Keratinocyte (primary cell): ENCODE measurements at regions not wholly inside any gene's neighbourhood (a gene's known extent, or its start where the extent isn't known, plus 50 kb on each side); places are given as distances from the start of the nearest gene placed in this dataset.
"Not testable (repeated sequence)": the region's sequence is repeated elsewhere in the genome, so short reads cannot be mapped to it uniquely, and the experiment has no call there.

ENCODE experiments used
- DNase-seq: peaks from one replicate; pipeline ENCODE4 v3.0.0-alpha.2; 2011; ENCODE audit warnings: low read depth, missing footprints, low spot score
- FAIRE-seq: peaks from 2 replicates; lab custom pipeline; 2011; peaks lifted over from hg19 to GRCh38; lab: Jason Lieb, UNC
- H2AFZ ChIP-seq: 2 replicates; pipeline ENCODE4 v1.6.0; 2012; ENCODE audit warnings: low read length, control low read depth, inconsistent platforms; ENCODE audit not compliant: control insufficient read depth
- H3K27ac ChIP-seq: 2 replicates; pipeline ENCODE4 v1.5.1; 2011; ENCODE audit warnings: low read length; ENCODE audit not compliant: control insufficient read depth, insufficient read depth
- H3K27me3 ChIP-seq: 3 replicates; pipeline ENCODE4 v1.6.0; 2011; ENCODE audit warnings: low read length; ENCODE audit not compliant: control insufficient read depth, insufficient read depth; ENCODE audit errors: extremely low read depth
- H3K36me3 ChIP-seq, 2 experiments: 2 replicates in 1 of 2; 3 replicates in 1 of 2; pipeline ENCODE4 v1.5.1; 2011; ENCODE audit warnings: low read length in 2 of 2, mild to moderate bottlenecking in 1 of 2; ENCODE audit not compliant: control insufficient read depth in 2 of 2, insufficient read depth in 2 of 2; ENCODE audit errors: extremely low read depth in 1 of 2
- H3K4me1 ChIP-seq: 3 replicates; pipeline ENCODE4 v1.5.1; 2011; ENCODE audit warnings: low read length; ENCODE audit not compliant: control insufficient read depth, insufficient read depth; ENCODE audit errors: extremely low read depth
- H3K4me2 ChIP-seq: 3 replicates; pipeline ENCODE4 v1.6.0; 2011; ENCODE audit warnings: low read depth, low read length; ENCODE audit not compliant: control insufficient read depth, insufficient read depth; ENCODE audit errors: extremely low read depth
- H3K4me3 ChIP-seq, 3 experiments: fragments of 200-600 bp in 1 of 3; sonication (generic) in 1 of 3; 2 replicates in 2 of 3; 3 replicates in 1 of 3; pipeline ENCODE4 v1.5.1; 2011 to 2016; ENCODE audit warnings: low read length in 3 of 3, mild to moderate bottlenecking in 3 of 3, control low read depth in 2 of 3, inconsistent platforms in 1 of 3, low read depth in 1 of 3, mixed read lengths in 1 of 3, mixed run types in 1 of 3, moderate library complexity in 1 of 3; ENCODE audit not compliant: control insufficient read depth in 2 of 3, insufficient read depth in 2 of 3; ENCODE audit errors: extremely low read depth in 1 of 3
- H3K79me2 ChIP-seq: 2 replicates; pipeline ENCODE4 v1.6.0; 2012; ENCODE audit warnings: low read length; ENCODE audit not compliant: control insufficient read depth, insufficient read depth
- H3K9ac ChIP-seq: 3 replicates; pipeline ENCODE4 v1.6.0; 2011; ENCODE audit warnings: low read length; ENCODE audit not compliant: control insufficient read depth, insufficient read depth; ENCODE audit errors: extremely low read depth
- H3K9me1 ChIP-seq: 3 replicates; pipeline ENCODE4 v1.6.0; 2011; ENCODE audit warnings: low read length; ENCODE audit not compliant: control insufficient read depth, insufficient read depth; ENCODE audit errors: extremely low read depth
- H3K9me3 ChIP-seq: 2 replicates; pipeline ENCODE4 v1.5.1; 2012; ENCODE audit warnings: low read depth, low read length; ENCODE audit not compliant: control insufficient read depth
- H4K20me1 ChIP-seq: 3 replicates; pipeline ENCODE4 v1.6.0; 2011; ENCODE audit warnings: low read length; ENCODE audit not compliant: control insufficient read depth, insufficient read depth; ENCODE audit errors: extremely low read depth
- CTCF ChIP-seq, 3 experiments: IDR thresholded peaks in 1 of 3; conservative IDR thresholded peaks in 1 of 3; optimal IDR thresholded peaks in 1 of 3; 2 replicates in 2 of 3; 3 replicates in 1 of 3; pipeline versions ENCODE3 to v1.5.1; 2011; ENCODE audit warnings: low read length in 3 of 3, mild to moderate bottlenecking in 3 of 3, moderate library complexity in 2 of 3, control low read depth in 1 of 3, inconsistent platforms in 1 of 3; ENCODE audit not compliant: insufficient read depth in 2 of 3; ENCODE audit errors: extremely low read depth in 1 of 3
- EZH2 ChIP-seq: IDR thresholded peaks from one replicate; pipeline ENCODE4 v1.6.1; 2012; ENCODE audit warnings: inconsistent platforms, mild to moderate bottlenecking, low read length, moderate library complexity
- dilution Hi-C: fragments of 300-500 bp; cut with MboI; formaldehyde crosslinking; loops from one replicate; pipeline ENCODE4 v1.7.0; 2020; ENCODE audit warnings: low sequenced_read_pairs; ENCODE audit not compliant: extremely low pct_ligation_motif_present

GRCh38 chr14:40983604-40984003 is 623.1 kb upstream of the LRFN5 start:
- H3K27me3 ChIP-seq: no peaks in the 10 kb centered on the region
- dilution Hi-C loops: no loop called here

GRCh38 chr14:40981247-40981646 is 625.4 kb upstream of the LRFN5 start:
- FAIRE-seq: no peak
- H3K27me3 ChIP-seq: no peaks in the 10 kb centered on the region
- dilution Hi-C loops: no loop called here

More at GRCh38 chr14:40983604-40984003, 623.1 kb upstream of the LRFN5 start:
- H2AFZ ChIP-seq: no peak overlapping the region
- TF ChIP-seq EZH2: no peak
- no peak for TF ChIP-seq CTCF (optimal IDR thresholded peaks at IDR 0.05 in 1 of 3, IDR thresholded peaks at IDR 0.05 in 1 of 3, conservative IDR thresholded peaks at IDR 0.05 in 1 of 3; ENCODE audit: extremely low read depth in 1 of 3, insufficient read depth in 2 of 3, low read length in 3 of 3)
- no peaks in the 10 kb centered on the region for H3K36me3 ChIP-seq
- H3K27ac ChIP-seq: no peak overlapping the region
- no peaks in the 10 kb centered on the region for H4K20me1 ChIP-seq
- no peak overlapping the region for H3K4me2 ChIP-seq
- H3K4me1 ChIP-seq: no peaks in the 10 kb centered on the region
- H3K9me1 ChIP-seq: no peaks in the 10 kb centered on the region
- H3K79me2 ChIP-seq: no peaks in the 10 kb centered on the region
- H3K4me3 ChIP-seq: no peak overlapping the region
- H3K9ac ChIP-seq: no peak overlapping the region
- H3K9me3 ChIP-seq: no peaks in the 10 kb centered on the region
- no peak for DNase-seq
- FAIRE-seq: no peak

GRCh38 chr14:40960257-40960656 is 646.4 kb upstream of the LRFN5 start:
- H3K27me3 ChIP-seq, H3K9me1 ChIP-seq, H3K4me1 ChIP-seq, H4K20me1 ChIP-seq, H3K27ac ChIP-seq, H3K4me2 ChIP-seq, H3K9me3 ChIP-seq, dilution Hi-C loops, DNase-seq, H3K36me3 ChIP-seq, H2AFZ ChIP-seq, FAIRE-seq, H3K79me2 ChIP-seq, H3K9ac ChIP-seq, H3K4me3 ChIP-seq: not testable (repeated sequence)

More at GRCh38 chr14:40981247-40981646, 625.4 kb upstream of the LRFN5 start:
- Histone ChIP-seq H4K20me1 (no peaks in the 10 kb centered on the region), H3K9ac (no peak overlapping the region), H3K79me2 (no peaks in the 10 kb centered on the region), H3K4me3 (no peak overlapping the region), H3K4me1 (no peaks in the 10 kb centered on the region), H3K9me1 (no peaks in the 10 kb centered on the region), H3K9me3 (no peaks in the 10 kb centered on the region), H2AFZ (no peak overlapping the region), H3K27ac (no peak overlapping the region), H3K4me2 (no peak overlapping the region), H3K36me3 (no peaks in the 10 kb centered on the region)
- TF ChIP-seq CTCF (optimal IDR thresholded peaks at IDR 0.05 in 1 of 3, IDR thresholded peaks at IDR 0.05 in 1 of 3, conservative IDR thresholded peaks at IDR 0.05 in 1 of 3; ENCODE audit: extremely low read depth in 1 of 3, insufficient read depth in 2 of 3, low read length in 3 of 3) (no peak), EZH2 (no peak)
- no peak for DNase-seq
